Esophagus muscularis mucosa (tissue), 3 donors: ENCODE measurements at regions not wholly inside any gene's neighbourhood (a gene's known extent, or its start where the extent isn't known, plus 50 kb on each side); places are given as distances from the start of the nearest gene placed in this dataset.

Source experiments
- POLR2AphosphoS5 ChIP-seq, 2 donors: sonication (generic); formaldehyde crosslinking; IDR thresholded peaks; one replicate each; pipeline ENCODE4 v1.6.1; 2017; ENCODE audit warnings: antibody characterized with exemption in 2 of 2
- TF ChIP-seq, protein P1 (sequence below), 3 experiments: fragments of 200-600 bp in 2 of 3; fragments of 450-650 bp in 1 of 3; sonication (generic) in 2 of 3; IDR thresholded peaks; one replicate each; pipeline ENCODE4 v1.5.1; 2017 to 2019; ENCODE audit warnings: antibody characterized with exemption in 3 of 3, mild to moderate bottlenecking in 2 of 3, moderate library complexity in 1 of 3

DNA sequence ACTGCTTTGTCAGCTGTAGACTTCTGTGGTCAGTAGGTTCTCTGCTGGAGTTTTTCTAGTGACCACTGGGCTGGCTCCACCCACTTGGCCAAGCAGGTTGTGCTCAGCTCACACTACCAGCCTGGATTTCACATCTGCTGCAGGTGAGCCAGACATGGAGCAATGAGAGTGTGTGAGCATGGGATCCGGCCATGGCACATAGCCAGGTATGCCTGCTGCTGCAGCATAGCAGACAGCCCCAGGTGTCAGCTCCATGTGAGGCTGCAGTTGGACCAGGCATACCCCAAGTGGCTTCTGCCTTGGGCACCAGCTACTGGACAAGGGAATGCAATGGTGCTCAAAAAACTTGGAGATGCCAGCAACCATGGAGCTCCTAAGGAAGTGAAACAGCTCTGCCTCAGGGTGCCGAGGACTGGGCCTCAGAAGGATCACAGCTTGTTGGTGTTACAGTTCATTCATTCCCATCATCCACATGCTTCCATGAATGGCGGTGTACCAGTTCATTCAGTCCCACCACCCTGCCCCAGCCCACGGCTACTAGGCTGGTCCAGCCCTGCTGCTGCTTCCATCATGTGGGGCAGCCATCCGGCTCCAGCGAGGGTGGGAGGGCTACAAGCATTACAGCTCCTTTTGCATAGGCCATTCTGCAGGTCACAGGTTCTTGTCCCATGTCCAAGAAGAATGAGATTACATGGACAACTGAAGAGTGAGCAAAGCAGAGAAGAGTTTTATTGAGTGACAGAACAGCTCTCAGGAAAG lies 389.1 kb upstream of the PCDH7 start:
- TF ChIP-seq, protein P1, sequence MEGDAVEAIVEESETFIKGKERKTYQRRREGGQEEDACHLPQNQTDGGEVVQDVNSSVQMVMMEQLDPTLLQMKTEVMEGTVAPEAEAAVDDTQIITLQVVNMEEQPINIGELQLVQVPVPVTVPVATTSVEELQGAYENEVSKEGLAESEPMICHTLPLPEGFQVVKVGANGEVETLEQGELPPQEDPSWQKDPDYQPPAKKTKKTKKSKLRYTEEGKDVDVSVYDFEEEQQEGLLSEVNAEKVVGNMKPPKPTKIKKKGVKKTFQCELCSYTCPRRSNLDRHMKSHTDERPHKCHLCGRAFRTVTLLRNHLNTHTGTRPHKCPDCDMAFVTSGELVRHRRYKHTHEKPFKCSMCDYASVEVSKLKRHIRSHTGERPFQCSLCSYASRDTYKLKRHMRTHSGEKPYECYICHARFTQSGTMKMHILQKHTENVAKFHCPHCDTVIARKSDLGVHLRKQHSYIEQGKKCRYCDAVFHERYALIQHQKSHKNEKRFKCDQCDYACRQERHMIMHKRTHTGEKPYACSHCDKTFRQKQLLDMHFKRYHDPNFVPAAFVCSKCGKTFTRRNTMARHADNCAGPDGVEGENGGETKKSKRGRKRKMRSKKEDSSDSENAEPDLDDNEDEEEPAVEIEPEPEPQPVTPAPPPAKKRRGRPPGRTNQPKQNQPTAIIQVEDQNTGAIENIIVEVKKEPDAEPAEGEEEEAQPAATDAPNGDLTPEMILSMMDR (IDR thresholded peaks at IDR 0.05), result no peak
- TF ChIP-seq POLR2AphosphoS5 (IDR thresholded peaks at IDR 0.05), result no peak
